PC-9 (cell line): ENCODE measurements at regions not wholly inside any gene's neighbourhood (a gene's known extent, or its start where the extent isn't known, plus 50 kb on each side); places are given as distances from the start of the nearest gene placed in this dataset.
"Not testable (repeated sequence)": the region's sequence is repeated elsewhere in the genome, so short reads cannot be mapped to it uniquely, and the experiment has no call there.

Experiments used
- CTCF ChIP-seq: fragments of 200-600 bp; sonication (generic); conservative IDR thresholded peaks from 2 replicates; pipeline ENCODE4 v1.6.1; 2017; ENCODE audit warnings: mixed run types, antibody characterized with exemption, mild to moderate bottlenecking, moderate library complexity
- EZH2 ChIP-seq: fragments of 200-600 bp; sonication (generic); IDR thresholded peaks from 2 replicates; pipeline ENCODE4 v1.8.0; 2017; ENCODE audit warnings: antibody characterized with exemption, low read depth

GRCh38 chr22:15924820-15925219 is 235.0 kb downstream of the POTEH start:
- not testable (repeated sequence) for TF ChIP-seq CTCF, EZH2
